Activated CD8-positive, alpha-beta memory T cell treated with anti-CD3 and anti-CD28 coated beads, Interleukin-2, amount 50 U/mL, for 24 hours (primary cell): ENCODE measurements at regions not wholly inside any gene's neighbourhood (a gene's known extent, or its start where the extent isn't known, plus 50 kb on each side); places are given as distances from the start of the nearest gene placed in this dataset.

Experiments
- DNase-seq: peaks from one replicate; pipeline ENCODE4 v3.0.0-alpha.2; 2020; ENCODE audit errors: extremely low read depth

DNA sequence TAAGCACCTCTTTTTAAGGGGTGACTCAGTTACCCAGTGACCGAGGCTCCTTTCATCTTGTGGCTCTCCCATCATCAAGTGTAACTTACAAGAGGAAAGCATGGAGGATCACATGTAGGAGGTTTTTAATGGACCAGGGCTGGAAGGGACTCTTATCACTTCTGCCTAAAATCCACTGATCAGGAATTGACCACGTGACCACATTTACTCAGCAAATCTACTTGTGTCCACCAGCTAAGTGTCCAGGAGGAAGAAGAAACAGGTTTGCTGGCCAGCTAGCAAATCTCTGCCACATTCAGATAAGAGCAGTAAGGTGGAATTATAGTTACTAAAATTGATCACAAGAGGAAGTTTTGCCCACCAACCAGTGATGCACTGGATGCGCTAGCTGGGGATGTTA, 486.0 kb downstream of the ENC1 start:
- no peak for DNase-seq

DNA sequence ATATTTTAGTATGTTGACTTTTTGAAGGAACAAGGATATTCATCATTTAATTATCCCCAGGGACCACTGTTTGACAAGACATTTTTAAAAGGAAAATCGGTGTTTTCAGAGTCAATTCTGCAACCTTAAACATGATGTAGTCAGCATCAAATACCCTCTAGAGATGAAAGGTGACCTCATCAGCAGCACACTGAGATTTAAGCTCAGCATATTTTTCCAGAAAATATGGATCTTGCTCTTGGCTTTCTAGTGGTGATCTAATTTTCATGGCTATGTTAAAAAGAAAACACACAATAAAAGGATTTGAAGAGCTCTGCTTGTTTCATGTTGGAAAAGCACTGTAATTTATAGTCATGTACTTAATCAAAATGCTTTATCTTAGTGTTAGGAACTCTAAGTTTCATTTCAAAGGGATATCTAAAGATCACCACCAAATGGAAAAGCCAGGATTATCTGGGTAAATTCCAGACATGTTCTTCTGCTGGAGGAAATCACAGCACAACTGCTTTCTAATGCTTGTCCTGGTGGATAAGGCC, 487.2 kb downstream of the ENC1 start:
- no peak for DNase-seq

DNA sequence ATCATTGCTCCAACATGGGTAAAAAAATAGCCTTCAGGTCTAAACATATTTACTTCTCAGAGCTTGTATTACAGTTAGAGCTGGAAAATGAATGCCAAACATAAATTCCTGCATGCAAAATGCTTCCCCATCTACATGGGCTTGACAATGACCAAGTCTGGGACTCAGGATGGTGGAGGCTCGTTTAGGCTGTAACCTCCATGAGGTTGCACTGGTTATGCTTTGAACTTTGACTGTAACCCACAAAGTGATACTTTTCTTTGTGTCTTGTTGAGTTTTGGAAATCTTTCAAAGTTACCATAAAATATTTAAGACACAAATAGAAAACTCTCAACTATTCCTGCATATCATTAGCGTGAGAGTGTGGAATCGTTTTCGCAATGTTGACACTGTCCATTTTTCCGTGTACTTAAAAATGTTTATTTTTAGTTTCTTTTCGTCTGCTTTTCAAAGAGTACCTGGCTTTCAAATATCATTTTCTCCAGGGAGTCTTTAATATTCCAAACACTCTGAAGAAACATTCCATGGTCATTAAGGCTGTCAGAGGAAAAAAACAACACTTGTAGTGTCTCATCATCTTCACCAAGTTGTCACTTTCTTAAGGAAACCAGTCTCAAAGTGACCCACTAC, 487.8 kb downstream of the ENC1 start:
- no peak for DNase-seq

DNA sequence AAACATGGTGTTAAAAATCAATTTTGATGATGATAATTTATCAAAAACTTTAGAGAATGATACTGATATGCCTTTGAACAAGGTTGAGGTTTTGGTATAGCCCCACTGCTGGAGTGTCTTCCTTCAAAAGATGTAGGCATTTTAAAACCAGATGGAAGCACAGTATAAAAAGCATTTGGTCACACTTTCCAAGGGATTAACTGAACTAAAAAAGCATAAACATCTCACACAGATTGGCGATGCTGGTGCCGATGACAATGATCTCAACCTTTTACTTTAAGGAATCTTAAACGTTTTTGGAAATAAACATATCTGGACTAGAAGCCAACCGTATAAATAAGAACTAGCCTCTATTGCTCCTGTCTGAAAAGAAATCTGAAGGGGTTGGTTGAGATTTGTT, 488.4 kb downstream of the ENC1 start:
- DNase-seq, result no peak

DNA sequence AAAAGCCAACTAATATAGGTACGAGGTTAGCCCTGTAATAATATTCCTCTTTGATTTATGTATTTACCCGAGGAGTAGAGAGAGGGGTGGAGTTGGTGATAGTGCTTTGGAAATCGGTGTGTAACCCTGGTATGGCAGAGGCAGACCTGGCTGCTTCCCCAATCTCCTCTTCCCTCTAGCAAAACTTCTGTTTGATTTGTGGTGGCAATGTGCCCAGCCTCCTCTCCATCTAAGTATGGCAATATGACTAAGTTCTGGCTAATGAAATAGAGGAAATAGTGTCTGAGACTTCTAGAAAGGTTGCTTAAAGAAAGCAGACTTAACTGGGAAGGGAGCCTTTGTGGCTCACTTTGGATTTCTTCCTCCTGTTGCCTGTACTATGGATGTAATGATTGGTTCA, 491.1 kb downstream of the ENC1 start:
- no peak for DNase-seq

DNA sequence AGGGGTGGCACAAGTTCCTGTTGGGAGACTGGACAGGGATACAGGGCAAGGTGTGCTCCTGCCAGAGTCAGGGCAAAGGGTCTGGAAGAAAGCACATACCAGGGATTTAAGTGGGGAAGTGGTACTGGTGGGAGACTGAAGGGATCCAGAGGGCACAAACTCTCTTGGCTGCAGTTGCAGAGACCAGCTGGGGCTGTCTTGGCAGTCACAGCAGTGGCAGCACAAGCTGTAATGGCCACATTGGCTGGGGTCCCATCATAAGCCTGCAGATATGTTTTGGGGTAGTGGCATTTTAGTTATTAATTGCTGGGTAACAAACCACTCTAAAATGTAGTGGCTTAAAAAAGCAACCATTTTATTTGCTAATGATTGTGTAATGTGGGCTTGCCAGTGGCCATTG, 492.2 kb downstream of the ENC1 start:
- DNase-seq, result no peak

DNA sequence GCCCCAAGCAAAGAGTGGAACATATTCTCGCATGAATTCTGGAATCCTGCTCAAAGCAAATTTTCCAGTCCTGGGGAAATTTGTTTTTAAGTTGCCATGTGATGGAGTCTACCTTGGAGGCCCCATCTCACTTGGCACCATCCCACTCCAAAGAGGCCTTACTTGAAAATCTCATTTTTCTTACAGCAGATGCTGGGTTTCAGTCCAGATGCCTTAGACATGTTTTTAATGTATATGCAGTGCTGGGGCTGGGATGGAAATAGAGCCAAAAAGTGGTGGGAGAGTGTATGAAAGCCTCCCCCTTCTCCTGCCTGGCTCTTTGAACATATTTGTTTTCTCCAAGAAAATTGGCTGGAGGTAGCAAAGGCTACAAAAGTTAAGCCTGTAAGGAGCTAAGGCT, 493.7 kb downstream of the ENC1 start:
- DNase-seq, result no peak

DNA sequence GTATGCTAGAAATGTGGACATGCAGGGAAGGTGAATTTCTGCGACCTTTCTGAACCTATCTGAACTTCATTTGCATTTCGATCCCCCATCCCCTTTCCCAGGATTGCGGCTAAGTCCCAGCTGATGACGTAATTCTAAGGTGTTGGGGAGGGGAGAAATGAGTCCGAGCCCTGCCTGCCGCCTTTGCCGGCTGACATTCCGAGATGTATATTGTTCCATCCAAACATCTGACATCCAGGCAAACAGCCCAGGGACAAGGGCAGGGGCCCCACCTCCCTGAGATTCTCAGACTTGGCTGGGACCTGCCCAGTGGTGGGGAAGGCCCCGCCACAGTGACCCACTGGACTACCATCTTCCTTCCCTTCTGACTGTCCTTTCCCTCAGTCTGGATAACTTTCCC, 494.6 kb downstream of the ENC1 start:
- no peak for DNase-seq

DNA sequence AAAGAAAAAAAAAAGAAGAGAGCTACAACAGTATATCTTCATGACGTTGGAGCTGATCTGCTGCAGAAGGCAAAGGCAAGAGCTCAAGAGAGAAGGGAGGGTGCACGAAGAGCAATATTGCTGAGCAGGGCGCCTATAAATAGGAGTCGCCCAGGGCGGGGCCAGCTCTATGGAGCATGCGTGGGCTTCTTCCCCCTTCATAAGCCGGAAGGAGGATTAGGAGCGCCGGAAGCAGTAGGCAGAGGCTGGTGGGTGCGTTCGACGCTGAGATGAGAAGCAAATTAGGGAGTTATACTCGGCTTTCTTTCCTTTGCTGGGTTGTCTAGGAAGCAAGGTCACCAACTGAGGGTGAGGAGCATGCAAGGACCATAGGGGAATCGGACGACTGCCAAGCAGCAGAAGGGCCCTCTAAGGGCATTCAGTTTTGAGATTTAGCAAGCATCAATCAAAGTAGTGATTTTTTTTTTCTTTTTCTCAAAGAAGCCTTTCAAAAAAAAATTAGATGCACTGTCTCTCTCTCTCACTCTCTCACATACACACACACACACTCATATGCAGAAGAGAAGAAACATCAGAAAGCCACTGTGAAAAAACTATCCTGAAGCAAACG, 496.7 kb downstream of the ENC1 start:
- no peak for DNase-seq

DNA sequence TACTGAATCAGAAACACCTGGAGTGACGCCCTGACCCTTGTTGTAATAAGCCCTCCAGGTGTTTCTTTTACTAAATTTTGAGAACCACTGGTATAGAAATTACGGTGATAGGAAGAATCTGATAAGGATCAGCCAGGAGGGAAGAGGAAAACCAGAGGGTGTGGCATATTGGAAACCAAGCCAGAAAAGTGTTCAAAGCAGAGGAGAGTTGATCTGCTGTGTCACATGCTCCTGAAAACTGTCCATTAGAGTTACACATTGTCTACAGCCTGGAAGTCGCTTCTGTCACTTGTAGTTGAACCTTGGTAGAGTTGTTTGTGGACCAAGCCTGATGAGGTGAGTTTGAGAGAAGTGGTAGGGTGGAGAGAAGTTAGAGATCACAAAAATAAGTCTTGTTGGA, 497.4 kb downstream of the ENC1 start:
- DNase-seq, result no peak

DNA sequence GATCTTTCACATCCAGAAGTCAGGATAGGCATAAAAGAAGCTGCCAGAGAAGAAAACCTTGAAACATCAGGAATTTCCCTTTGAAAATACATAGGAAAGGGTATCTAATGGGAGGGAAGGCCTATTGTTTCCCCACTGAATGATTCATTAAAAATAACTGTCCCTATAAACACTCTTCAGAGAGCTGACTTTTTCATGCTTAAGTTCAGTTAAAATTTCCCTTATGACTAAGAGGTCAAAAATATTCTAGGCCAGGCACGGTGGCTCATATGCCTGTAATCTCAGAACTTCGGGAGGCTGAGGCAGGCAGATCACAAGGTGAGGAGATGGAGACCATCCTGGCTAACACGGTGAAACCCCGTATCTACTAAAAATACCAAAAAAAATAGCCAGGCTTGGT, 499.5 kb downstream of the ENC1 start:
- no peak for DNase-seq

DNA sequence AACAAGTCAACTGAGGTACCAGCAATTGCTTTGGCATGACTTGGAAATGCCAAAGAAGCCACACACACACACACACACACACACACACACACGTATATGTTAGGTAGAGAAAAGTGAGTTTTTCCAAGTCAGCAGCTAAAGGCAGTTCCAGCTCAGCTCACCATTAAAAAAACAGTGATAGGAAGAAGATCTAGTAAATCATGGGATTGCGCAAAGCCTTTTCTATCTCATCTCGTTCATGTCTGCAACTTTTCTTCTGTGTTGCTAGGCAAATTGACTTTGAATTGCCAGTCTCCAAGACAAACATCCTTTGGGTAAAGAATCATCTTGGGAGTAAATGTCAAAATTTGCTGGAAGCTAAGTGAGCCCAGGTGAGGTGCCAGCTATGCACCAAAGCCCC, 500.1 kb downstream of the ENC1 start:
- DNase-seq, result no peak

DNA sequence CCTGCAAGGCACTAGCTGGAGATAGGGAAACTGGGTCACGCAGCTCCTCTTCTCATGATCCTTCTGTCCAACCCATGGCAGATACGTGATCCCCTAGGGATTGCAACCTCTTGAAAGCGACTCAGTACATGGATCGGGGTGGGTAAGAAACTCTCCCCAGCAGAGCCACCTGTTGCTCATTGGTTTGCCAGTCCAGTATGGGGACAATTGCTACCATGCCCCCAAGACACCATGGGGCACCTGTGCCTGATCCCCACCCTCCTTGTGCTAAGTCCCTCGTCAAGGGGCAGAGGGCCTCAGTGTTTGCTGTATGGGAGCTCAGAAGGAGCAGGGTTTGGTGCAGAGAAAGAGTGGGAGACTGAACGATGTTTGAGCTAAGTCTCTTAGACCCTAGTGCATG, 500.9 kb downstream of the ENC1 start:
- DNase-seq, result no peak

DNA sequence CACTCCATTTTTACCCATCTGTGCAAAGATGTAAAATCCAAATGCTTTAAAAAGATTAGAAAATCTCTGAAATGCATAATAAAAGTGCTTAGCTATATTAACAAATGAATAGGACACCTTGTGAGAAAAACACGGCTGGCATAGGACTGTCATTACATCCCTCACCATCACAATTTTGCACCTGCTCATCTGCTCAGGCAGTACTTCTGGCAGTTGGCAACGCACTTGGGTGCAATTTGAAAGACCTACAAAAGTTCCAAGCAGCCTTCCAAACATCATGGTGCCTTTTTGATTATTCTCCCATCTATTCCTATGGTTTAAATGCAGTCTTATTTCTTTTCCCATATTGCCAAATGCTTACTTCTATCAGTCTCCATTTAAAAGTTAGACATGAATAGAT, 501.8 kb downstream of the ENC1 start:
- DNase-seq, result no peak

DNA sequence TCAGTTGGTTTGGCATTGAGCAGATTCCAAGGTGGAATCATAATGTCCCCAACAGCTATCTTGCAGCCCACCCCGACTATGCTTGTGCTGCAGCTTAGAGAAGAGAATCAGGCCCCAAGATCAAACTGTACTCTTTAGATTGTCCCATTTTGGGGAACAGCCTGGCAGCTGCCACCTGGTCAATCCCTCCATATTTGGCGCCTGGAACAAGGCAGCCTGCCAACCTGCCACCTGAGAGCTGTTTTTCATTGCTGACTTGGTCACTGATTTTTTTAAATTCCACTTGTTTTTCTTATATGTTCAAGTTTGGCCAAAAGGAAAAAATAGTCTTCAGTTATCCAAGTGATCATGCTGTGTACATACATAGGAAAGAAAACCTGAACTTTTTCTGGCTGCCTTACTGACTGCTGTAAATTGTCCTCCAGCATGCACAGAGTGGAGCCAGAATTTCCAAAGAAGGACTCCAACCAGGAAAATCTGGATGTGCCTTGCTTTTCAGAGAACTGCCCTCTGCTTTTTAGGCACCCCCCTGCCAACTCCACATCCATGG, 504.2 kb downstream of the ENC1 start:
- DNase-seq, result no peak

DNA sequence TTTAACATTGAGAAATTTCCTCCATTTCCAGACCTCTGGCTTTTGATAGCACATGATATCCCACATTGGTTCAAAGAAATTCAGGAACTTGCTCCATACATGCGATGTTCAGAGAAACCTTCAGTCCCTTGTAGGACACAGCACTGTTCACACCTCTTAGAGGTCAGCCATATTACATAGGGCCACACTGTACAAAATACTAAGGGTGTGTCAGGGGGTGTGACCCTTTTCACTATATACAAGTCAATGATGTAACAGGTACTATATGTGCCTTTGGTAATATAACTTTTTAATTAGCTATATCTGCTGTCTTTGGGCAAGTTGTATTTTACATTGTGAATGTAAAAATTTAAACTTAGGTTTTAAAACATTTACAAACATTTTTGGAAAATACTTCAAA, 505.5 kb downstream of the ENC1 start:
- DNase-seq, result no peak

DNA sequence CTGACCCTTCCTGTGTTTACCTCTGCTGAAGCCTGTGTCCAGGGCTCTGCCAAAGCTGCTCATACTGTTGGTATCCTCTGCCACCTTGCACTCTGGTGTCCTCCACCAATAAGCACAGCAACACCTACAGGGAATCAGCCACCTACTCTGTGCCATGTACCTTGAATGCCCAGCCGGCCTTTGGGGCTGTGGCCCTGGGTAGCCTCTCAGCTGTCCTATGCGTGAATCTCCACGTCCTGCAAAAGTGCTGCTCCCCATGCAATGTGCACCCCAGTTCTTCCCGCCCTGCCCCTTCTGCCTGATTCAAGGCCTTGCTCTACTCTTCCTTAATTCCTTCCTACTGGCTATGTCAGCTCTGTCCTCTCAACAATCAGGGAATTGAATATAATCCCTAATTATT, 506.5 kb downstream of the ARHGEF28 start:
- DNase-seq, result no peak

DNA sequence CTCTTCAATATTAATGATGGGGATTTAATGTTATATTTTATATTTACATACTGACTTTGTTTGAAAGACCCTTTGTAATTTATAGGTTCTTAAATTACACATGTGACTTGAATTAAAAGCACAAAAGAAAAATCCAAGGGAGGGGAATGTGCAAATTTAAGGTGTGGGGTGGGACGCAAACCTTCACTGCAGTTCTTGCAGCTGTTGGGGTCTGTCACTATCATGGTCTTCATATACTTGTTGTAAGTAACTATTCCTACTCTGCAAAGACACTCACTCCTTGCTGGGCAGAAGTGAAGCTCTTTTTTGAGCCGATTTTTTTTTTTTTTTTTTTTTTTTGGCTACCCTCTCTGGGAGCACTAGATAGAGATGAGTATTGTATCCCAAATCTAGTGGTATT, 505.3 kb downstream of the ARHGEF28 start:
- no peak for DNase-seq

DNA sequence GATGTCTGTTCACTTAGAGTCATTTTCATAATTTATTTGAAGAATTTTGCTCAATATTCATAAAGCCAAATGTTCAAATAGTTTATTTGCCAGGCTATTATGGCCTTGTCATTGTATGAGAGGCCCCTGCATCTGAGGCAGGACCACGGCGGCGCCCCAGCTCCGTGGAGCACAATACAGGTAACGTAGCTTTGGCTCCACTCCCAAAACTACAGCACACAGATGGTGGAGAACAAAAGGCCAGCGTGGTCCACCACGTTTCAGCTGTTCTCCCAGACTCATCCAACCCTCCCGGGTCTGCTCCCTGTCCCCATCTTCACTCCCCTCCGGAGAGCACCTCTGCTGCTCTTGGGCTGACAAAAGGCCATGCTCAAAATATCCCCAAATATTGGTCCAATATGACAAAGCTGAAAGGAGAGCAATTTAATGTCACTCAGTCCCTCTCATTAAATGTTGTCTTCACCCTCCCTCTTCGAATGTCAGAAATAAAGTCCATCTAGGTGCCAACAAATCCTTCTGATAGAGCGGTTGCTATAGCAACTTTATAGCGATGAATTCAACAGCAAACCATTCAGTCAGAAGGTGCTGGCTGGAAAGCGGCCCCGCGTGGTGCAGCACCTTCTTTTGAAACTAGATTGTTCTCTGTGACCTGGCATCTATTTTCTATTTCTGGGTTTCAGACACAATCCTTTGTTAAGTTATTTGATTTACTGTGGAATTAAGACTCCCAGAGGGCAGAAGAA, 504.3 kb downstream of the ARHGEF28 start:
- DNase-seq, result no peak

DNA sequence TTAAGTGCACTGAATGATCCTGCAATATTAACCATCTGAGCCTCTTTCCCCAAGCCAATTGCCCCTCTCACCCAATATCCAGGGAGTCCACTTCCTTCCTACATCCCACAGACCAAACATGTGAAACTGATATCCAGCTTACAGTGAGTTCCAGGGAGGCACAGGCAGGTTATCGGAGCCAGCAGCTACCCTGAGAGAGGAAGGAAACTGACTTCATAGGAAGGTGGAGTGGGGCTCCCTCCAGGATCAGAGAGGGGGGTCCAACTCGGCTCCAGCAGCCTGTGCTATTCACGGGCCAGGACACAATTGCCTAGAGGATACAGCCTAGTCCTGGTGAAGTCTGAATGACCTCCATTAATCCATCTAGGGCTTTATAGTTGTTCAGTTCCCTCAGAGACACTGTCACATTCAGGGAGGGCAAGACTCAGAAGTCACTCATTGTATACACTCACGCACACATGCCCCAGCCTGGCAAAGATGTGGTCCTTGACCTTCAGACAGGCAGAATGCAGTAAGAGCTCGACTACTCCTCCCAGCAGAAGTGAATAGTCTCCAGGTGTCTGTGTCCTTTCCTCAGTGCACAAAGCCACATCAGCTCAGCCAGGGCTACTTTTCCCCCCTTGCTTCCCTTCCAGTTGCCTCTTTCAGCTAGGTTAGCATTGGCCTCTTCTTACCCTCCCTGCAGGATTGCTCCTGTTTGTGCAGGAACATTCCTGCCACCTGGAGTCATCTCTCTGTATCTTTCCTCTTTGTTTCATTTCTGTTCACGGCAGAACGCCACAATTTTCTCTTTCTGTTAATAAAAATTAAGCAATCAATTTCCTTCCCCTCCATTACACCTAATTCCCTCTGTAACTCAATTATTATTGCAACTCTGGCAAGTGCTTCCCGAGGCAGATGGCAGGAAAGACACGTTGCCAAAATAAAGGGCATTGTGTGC, 501.7 kb downstream of the ARHGEF28 start:
- no peak for DNase-seq

DNA sequence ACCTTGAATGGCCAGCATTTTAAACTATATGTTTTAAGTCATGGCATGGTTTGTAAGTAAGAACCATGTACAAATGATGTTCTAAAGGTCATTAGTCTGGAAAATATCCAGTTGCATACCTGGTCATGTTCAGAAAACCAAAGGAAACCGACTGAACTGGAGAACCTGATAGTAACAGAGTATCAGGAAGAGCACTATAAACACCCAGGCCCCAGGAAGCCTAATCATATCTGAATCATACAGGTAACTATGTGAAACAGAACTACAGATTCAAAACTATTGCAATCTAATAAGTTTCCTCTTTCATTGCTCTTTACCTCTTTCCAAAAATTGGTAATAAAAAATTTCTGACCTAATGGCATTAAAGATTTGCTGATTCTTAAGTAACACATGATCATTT, 500.3 kb downstream of the ARHGEF28 start:
- DNase-seq, result no peak

DNA sequence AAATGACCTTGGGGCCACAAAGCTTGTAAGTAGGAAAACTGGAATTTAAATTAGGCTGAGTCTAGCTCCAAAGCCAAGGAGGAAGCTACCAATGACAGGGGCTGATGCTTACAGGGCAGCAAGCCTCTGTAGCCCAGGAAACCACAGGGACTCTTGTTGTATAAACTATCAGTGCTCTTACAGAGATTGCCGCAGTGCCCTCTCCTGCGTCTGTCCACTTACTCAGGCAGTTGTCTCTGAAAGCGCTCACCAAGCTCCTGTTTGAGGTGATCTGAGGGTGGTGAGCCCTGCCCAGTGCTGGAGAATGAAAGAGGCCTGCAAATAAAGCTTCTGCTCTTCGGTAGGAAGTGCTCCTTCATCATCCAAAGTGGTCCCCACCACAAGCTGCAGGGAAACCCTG, 498.8 kb downstream of the ARHGEF28 start:
- no peak for DNase-seq
